ENCODE measurements at regions not wholly inside any gene's neighbourhood (a gene's known extent, or its start where the extent isn't known, plus 50 kb on each side); places are given as distances from the start of the nearest gene placed in this dataset.
A peak's percentile ranks its signal among the peaks of the same experiment; 100 is the strongest.
"Not testable (repeated sequence)": the region's sequence is repeated elsewhere in the genome, so short reads cannot be mapped to it uniquely, and the experiment has no call there.

GRCh38 chr5:42894057-42894456, 82.4 kb upstream of the SELENOP start:
- DNase-seq = no peak

GRCh38 chr5:42889311-42889933, 77.7 kb upstream of the SELENOP start:
- peak; percentile 39 for DNase-seq

- DNase-seq = no peak
Measured at GRCh38 chr5:42888771-42889170, 77.1 kb upstream of the SELENOP start.

GRCh38 chr5:42887575-42887974, 75.9 kb upstream of the SELENOP start:
- DNase-seq = no peak

- DNase-seq = no peak
Measured at GRCh38 chr5:42887097-42887496, 75.4 kb upstream of the SELENOP start.

- no peak for DNase-seq
Measured at GRCh38 chr5:42886635-42887034, 74.9 kb upstream of the SELENOP start.

- no peak for DNase-seq
Measured at GRCh38 chr5:42884326-42884725, 72.6 kb upstream of the SELENOP start.

- DNase-seq = no peak
Measured at GRCh38 chr5:42881416-42882117, 69.9 kb upstream of the SELENOP start.

- DNase-seq = no peak
Measured at GRCh38 chr5:42880496-42881150, 68.9 kb upstream of the SELENOP start.

- no peak for DNase-seq
Measured at GRCh38 chr5:42879291-42879690, 67.6 kb upstream of the SELENOP start.

GRCh38 chr5:42878550-42878949, 66.9 kb upstream of the SELENOP start:
- no peak for DNase-seq

GRCh38 chr5:42878041-42878440, 66.3 kb upstream of the SELENOP start:
- no peak for DNase-seq

GRCh38 chr5:42877431-42877830, 65.7 kb upstream of the SELENOP start:
- no peak for DNase-seq

- DNase-seq = no peak
Measured at GRCh38 chr5:42876375-42876844, 64.7 kb upstream of the SELENOP start.

- DNase-seq = no peak
Measured at GRCh38 chr5:42875785-42876374, 64.2 kb upstream of the SELENOP start.

- no peak for DNase-seq
Measured at GRCh38 chr5:42875211-42875610, 63.5 kb upstream of the SELENOP start.

GRCh38 chr5:42874621-42875198, 63.0 kb upstream of the SELENOP start:
- DNase-seq = no peak

GRCh38 chr5:42872865-42873264, 61.2 kb upstream of the SELENOP start:
- no peak for DNase-seq

- no peak for DNase-seq
Measured at GRCh38 chr5:42870882-42871418, 59.3 kb upstream of the SELENOP start.

GRCh38 chr5:42868417-42868816, 56.7 kb upstream of the SELENOP start:
- DNase-seq = not testable (repeated sequence)

GRCh38 chr5:42864749-42865148, 53.1 kb upstream of the SELENOP start:
- not testable (repeated sequence) for DNase-seq
